ENCODE measurements at regions not wholly inside any gene's neighbourhood (a gene's known extent, or its start where the extent isn't known, plus 50 kb on each side); places are given as distances from the start of the nearest gene placed in this dataset.

- TF ChIP-seq MAX (IDR thresholded peaks at IDR 0.05; ENCODE audit: low read depth, low read length) (no peak), POLR2A (IDR thresholded peaks at IDR 0.05; ENCODE audit: extremely low read depth, insufficient read length) (no peak)
These were observed 228.7 kb downstream of the DOK5 start for GRCh38 chr20:54704032-54704635.
